ENCODE measurements at regions not wholly inside any gene's neighbourhood (a gene's known extent, or its start where the extent isn't known, plus 50 kb on each side); places are given as distances from the start of the nearest gene placed in this dataset.
"Not testable (repeated sequence)": the region's sequence is repeated elsewhere in the genome, so short reads cannot be mapped to it uniquely, and the experiment has no call there.

DNA sequence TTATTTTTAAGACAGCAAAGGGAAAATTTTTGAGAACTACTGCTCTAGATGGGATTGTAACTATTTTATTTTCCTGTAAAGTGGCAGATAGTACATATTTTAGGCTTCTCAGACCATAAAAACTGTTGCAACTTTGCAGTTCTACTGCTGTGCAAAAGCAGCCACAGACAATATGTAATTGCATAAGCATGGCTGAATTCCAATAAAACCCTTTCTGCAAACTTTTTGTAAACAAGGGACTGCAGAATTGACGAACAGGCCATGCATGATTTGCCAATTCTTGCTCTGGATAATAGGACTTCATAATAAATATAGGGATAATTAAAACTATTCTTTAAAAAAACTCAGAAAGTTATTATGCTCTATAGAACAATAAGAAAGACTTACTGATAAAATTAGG is 149.1 kb downstream of the SLITRK5 start:
- no peak overlapping the region for H3K4me2 ChIP-seq (ENCODE audit: low read length)
- BruUV-seq (replicated peaks): no TSS peak
- POLR2A ChIA-PET: no interaction called here
- DNase-seq (ENCODE audit: low read depth, low spot score) (no peak), ATAC-seq (no peak)
- H4K20me1 ChIP-seq (ENCODE audit: insufficient read depth): no peaks in the 10 kb centered on the region
- CTCF ChIA-PET: no interaction called here
- H3K9ac ChIP-seq (ENCODE audit: low read length): no peak overlapping the region
- no peaks in the 10 kb centered on the region for H3K4me1 ChIP-seq (ENCODE audit: control insufficient read depth in 1 of 2, insufficient read depth in 2 of 2, low read length in 2 of 2)
- H3K4me3 ChIP-seq (replicated peaks in 1 of 2; ENCODE audit: low read depth in 1 of 2, low read length in 2 of 2): no peak overlapping the region
- intact Hi-C loops (cut with micrococcal nuclease): no loop called here
- H3K79me2 ChIP-seq (ENCODE audit: insufficient read depth, low read length): no peaks in the 10 kb centered on the region
- no peaks in the 10 kb centered on the region for H3K9me2 ChIP-seq (ENCODE audit: insufficient read depth)
- no peaks in the 10 kb centered on the region for H3K36me3 ChIP-seq (ENCODE audit: control insufficient read depth in 1 of 2, insufficient read depth in 2 of 2, low read length in 2 of 2)
- no peak overlapping the region for H2AFZ ChIP-seq (ENCODE audit: low read depth, low read length, poor library complexity, severe bottlenecking)
- RAD21 ChIA-PET (ENCODE audit: low non-redundant PET in 1 of 2, low total read pairs in 2 of 2, uncharacterized antibody in 2 of 2, unreplicated experiment in 2 of 2): no interaction called here
- H3K9me3 ChIP-seq (ENCODE audit: control insufficient read depth in 1 of 2, insufficient read depth in 1 of 2, low read depth in 1 of 2, low read length in 2 of 2): no peaks in the 10 kb centered on the region
- no peak overlapping the region for H3K27ac ChIP-seq (ENCODE audit: low read depth, low read length)
- H3K27me3 ChIP-seq (ENCODE audit: insufficient read depth, low read length): no peaks in the 10 kb centered on the region
- TF ChIP-seq, protein P1, sequence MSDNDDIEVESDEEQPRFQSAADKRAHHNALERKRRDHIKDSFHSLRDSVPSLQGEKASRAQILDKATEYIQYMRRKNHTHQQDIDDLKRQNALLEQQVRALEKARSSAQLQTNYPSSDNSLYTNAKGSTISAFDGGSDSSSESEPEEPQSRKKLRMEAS (IDR thresholded peaks at IDR 0.05): no peak
- TF ChIP-seq JUND (IDR thresholded peaks at IDR 0.05): no peak
- TF ChIP-seq EGR1 (IDR thresholded peaks at IDR 0.05; ENCODE audit: low read depth): no peak
- TF ChIP-seq, protein P2, sequence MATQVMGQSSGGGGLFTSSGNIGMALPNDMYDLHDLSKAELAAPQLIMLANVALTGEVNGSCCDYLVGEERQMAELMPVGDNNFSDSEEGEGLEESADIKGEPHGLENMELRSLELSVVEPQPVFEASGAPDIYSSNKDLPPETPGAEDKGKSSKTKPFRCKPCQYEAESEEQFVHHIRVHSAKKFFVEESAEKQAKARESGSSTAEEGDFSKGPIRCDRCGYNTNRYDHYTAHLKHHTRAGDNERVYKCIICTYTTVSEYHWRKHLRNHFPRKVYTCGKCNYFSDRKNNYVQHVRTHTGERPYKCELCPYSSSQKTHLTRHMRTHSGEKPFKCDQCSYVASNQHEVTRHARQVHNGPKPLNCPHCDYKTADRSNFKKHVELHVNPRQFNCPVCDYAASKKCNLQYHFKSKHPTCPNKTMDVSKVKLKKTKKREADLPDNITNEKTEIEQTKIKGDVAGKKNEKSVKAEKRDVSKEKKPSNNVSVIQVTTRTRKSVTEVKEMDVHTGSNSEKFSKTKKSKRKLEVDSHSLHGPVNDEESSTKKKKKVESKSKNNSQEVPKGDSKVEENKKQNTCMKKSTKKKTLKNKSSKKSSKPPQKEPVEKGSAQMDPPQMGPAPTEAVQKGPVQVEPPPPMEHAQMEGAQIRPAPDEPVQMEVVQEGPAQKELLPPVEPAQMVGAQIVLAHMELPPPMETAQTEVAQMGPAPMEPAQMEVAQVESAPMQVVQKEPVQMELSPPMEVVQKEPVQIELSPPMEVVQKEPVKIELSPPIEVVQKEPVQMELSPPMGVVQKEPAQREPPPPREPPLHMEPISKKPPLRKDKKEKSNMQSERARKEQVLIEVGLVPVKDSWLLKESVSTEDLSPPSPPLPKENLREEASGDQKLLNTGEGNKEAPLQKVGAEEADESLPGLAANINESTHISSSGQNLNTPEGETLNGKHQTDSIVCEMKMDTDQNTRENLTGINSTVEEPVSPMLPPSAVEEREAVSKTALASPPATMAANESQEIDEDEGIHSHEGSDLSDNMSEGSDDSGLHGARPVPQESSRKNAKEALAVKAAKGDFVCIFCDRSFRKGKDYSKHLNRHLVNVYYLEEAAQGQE (IDR thresholded peaks at IDR 0.05; ENCODE audit: low read depth): no peak
- TF ChIP-seq FOSL1 (IDR thresholded peaks at IDR 0.05; ENCODE audit: low read depth): no peak
- TF ChIP-seq CBX3 (IDR thresholded peaks at IDR 0.05; ENCODE audit: low read depth): no peak

DNA sequence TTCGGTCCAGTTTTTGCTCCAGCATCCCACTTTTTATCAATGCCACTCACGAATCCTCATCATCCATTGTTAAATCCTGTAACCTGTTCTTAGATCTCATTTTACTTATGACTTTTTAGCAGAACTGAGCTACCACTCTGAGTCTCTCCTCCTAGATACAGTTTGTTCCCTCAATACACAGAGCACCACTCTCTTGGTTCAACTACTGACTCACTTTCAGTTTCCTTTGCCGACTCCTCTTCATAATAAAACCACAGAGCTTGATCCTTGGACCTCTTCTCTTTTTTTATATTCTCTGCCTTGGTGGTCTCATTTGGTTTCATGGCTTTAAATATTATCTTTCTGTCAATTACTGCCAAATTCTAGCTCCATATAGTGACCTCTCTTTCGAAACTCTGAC is 150.3 kb downstream of the SLITRK5 start:
- H3K9me2 ChIP-seq (ENCODE audit: insufficient read depth): no peaks in the 10 kb centered on the region
- no peak for ATAC-seq
- H3K9me3 ChIP-seq (ENCODE audit: control insufficient read depth in 1 of 2, insufficient read depth in 1 of 2, low read depth in 1 of 2, low read length in 2 of 2): no peaks in the 10 kb centered on the region
- no peak overlapping the region for H3K4me2 ChIP-seq (ENCODE audit: low read length)
- no peaks in the 10 kb centered on the region for H3K36me3 ChIP-seq (ENCODE audit: control insufficient read depth in 1 of 2, insufficient read depth in 2 of 2, low read length in 2 of 2)
- BruUV-seq (replicated peaks): no TSS peak
- no peak for DNase-seq (ENCODE audit: low read depth, low spot score)
- H3K79me2 ChIP-seq (ENCODE audit: insufficient read depth, low read length): no peaks in the 10 kb centered on the region
- ChIA-PET CTCF (no interaction called here), RAD21 (ENCODE audit: low non-redundant PET in 1 of 2, low total read pairs in 2 of 2, uncharacterized antibody in 2 of 2, unreplicated experiment in 2 of 2) (no interaction called here), POLR2A (no interaction called here)
- no peak overlapping the region for H3K9ac ChIP-seq (ENCODE audit: low read length)
- H4K20me1 ChIP-seq (ENCODE audit: insufficient read depth): no peaks in the 10 kb centered on the region
- no peaks in the 10 kb centered on the region for H3K27me3 ChIP-seq (ENCODE audit: insufficient read depth, low read length)
- no peak overlapping the region for H2AFZ ChIP-seq (ENCODE audit: low read depth, low read length, poor library complexity, severe bottlenecking)
- H3K27ac ChIP-seq (ENCODE audit: low read depth, low read length): no peak overlapping the region
- H3K4me3 ChIP-seq (replicated peaks in 1 of 2; ENCODE audit: low read depth in 1 of 2, low read length in 2 of 2): no peak overlapping the region
- TF ChIP-seq FOSL1 (IDR thresholded peaks at IDR 0.05; ENCODE audit: low read depth): no peak
- TF ChIP-seq, protein P3, sequence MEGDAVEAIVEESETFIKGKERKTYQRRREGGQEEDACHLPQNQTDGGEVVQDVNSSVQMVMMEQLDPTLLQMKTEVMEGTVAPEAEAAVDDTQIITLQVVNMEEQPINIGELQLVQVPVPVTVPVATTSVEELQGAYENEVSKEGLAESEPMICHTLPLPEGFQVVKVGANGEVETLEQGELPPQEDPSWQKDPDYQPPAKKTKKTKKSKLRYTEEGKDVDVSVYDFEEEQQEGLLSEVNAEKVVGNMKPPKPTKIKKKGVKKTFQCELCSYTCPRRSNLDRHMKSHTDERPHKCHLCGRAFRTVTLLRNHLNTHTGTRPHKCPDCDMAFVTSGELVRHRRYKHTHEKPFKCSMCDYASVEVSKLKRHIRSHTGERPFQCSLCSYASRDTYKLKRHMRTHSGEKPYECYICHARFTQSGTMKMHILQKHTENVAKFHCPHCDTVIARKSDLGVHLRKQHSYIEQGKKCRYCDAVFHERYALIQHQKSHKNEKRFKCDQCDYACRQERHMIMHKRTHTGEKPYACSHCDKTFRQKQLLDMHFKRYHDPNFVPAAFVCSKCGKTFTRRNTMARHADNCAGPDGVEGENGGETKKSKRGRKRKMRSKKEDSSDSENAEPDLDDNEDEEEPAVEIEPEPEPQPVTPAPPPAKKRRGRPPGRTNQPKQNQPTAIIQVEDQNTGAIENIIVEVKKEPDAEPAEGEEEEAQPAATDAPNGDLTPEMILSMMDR (IDR thresholded peaks at IDR 0.05 in 2 of 3, conservative IDR thresholded peaks at IDR 0.05 in 1 of 3; ENCODE audit: borderline replicate concordance in 1 of 3, insufficient read depth in 1 of 3, low read depth in 2 of 3, low read length in 2 of 3): no peak
- no peak for TF ChIP-seq CEBPB (IDR thresholded peaks at IDR 0.05; ENCODE audit: low read depth)
- no peaks in the 10 kb centered on the region for H3K4me1 ChIP-seq (ENCODE audit: control insufficient read depth in 1 of 2, insufficient read depth in 2 of 2, low read length in 2 of 2)
- intact Hi-C loops (cut with micrococcal nuclease): no loop called here

DNA sequence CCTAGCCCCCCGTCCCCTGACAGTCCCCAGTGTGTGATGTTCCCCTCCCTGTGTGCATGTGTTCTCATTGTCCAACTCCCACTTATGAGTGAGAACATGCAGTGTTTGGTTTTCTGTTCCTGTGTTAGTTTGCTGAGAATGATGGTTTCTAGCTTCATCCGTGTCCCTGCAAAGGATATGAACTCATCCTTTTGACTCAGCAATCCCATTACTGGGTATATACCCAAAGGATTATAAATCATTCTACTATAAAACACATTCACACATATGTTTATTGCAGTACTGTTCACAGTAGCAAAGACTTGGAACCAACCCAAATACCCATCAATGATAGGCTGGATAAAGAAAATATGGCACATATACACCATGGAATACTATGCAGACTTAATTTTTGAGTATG is 155.1 kb downstream of the SLITRK5 start:
- H4K20me1 ChIP-seq (ENCODE audit: insufficient read depth); H3K9me2 ChIP-seq (ENCODE audit: insufficient read depth); intact Hi-C loops (cut with micrococcal nuclease); H3K9me3 ChIP-seq (ENCODE audit: control insufficient read depth in 1 of 2, insufficient read depth in 1 of 2, low read depth in 1 of 2, low read length in 2 of 2); H2AFZ ChIP-seq (ENCODE audit: low read depth, low read length, poor library complexity, severe bottlenecking); CTCF ChIA-PET; H3K27ac ChIP-seq (ENCODE audit: low read depth, low read length); RAD21 ChIA-PET (ENCODE audit: low non-redundant PET in 1 of 2, low total read pairs in 2 of 2, uncharacterized antibody in 2 of 2, unreplicated experiment in 2 of 2); H3K9ac ChIP-seq (ENCODE audit: low read length); ATAC-seq; POLR2A ChIA-PET; H3K4me2 ChIP-seq (ENCODE audit: low read length); H3K79me2 ChIP-seq (ENCODE audit: insufficient read depth, low read length); H3K4me1 ChIP-seq (ENCODE audit: control insufficient read depth in 1 of 2, insufficient read depth in 2 of 2, low read length in 2 of 2); H3K36me3 ChIP-seq (ENCODE audit: control insufficient read depth in 1 of 2, insufficient read depth in 2 of 2, low read length in 2 of 2); H3K4me3 ChIP-seq (replicated peaks in 1 of 2; ENCODE audit: low read depth in 1 of 2, low read length in 2 of 2); H3K27me3 ChIP-seq (ENCODE audit: insufficient read depth, low read length); BruUV-seq (replicated peaks); DNase-seq (ENCODE audit: low read depth, low spot score): not testable (repeated sequence)

Data from HCT116 (cell line).